ENCODE measurements at regions not wholly inside any gene's neighbourhood (a gene's known extent, or its start where the extent isn't known, plus 50 kb on each side); places are given as distances from the start of the nearest gene placed in this dataset.

- Histone ChIP-seq H2AFZ (ENCODE audit: low read depth, low read length) (no peak overlapping the region), H3K4me3 (ENCODE audit: low read length) (no peak overlapping the region), H3K4me2 (ENCODE audit: low read length) (no peak overlapping the region), H4K20me1 (ENCODE audit: insufficient read depth, low read length) (no peaks in the 10 kb centered on the region), H3K9me3 (ENCODE audit: insufficient read depth, low read length) (no peaks in the 10 kb centered on the region), H3K79me2 (ENCODE audit: low read length) (no peaks in the 10 kb centered on the region), H3K36me3 (replicated peaks; ENCODE audit: low read depth, low read length) (no peaks in the 10 kb centered on the region), H3K27ac (ENCODE audit: low read length) (no peak overlapping the region), H3K4me1 (ENCODE audit: low read length) (no peaks in the 10 kb centered on the region), H3K27me3 (ENCODE audit: low read depth, low read length) (no peaks in the 10 kb centered on the region), H3K9ac (ENCODE audit: low read length) (no peak overlapping the region)
- TF ChIP-seq CTCF (IDR thresholded peaks at IDR 0.05; ENCODE audit: low read depth, low read length) (no peak), EZH2phosphoT487 (IDR thresholded peaks at IDR 0.05; ENCODE audit: low read depth) (no peak)
These were observed 91.5 kb upstream of the THBS2 start for GRCh38 chr6:169345146-169345545.

- TF ChIP-seq EZH2phosphoT487 (IDR thresholded peaks at IDR 0.05; ENCODE audit: low read depth) (no peak), CTCF (IDR thresholded peaks at IDR 0.05; ENCODE audit: low read depth, low read length) (no peak)
- H3K9ac ChIP-seq (ENCODE audit: low read length) = no peak overlapping the region
- H3K79me2 ChIP-seq (ENCODE audit: low read length) = no peaks in the 10 kb centered on the region
- H3K4me3 ChIP-seq (ENCODE audit: low read length) = no peak overlapping the region
- H3K4me2 ChIP-seq (ENCODE audit: low read length) = no peak overlapping the region
- no peaks in the 10 kb centered on the region for H3K27me3 ChIP-seq (ENCODE audit: low read depth, low read length)
- no peaks in the 10 kb centered on the region for H4K20me1 ChIP-seq (ENCODE audit: insufficient read depth, low read length)
- H3K9me3 ChIP-seq (ENCODE audit: insufficient read depth, low read length) = no peaks in the 10 kb centered on the region
- H3K27ac ChIP-seq (ENCODE audit: low read length) = no peak overlapping the region
- no peak overlapping the region for H2AFZ ChIP-seq (ENCODE audit: low read depth, low read length)
- no peaks in the 10 kb centered on the region for H3K36me3 ChIP-seq (replicated peaks; ENCODE audit: low read depth, low read length)
- H3K4me1 ChIP-seq (ENCODE audit: low read length) = no peaks in the 10 kb centered on the region
These were observed 91.1 kb upstream of the THBS2 start for GRCh38 chr6:169344750-169345065.

GRCh38 chr6:169343886-169344749 lies 90.5 kb upstream of the THBS2 start:
- no peak overlapping the region for H2AFZ ChIP-seq (ENCODE audit: low read depth, low read length)
- H3K4me1 ChIP-seq (ENCODE audit: low read length) = no peaks in the 10 kb centered on the region
- no peaks in the 10 kb centered on the region for H3K27me3 ChIP-seq (ENCODE audit: low read depth, low read length)
- H3K4me2 ChIP-seq (ENCODE audit: low read length) = no peak overlapping the region
- no peaks in the 10 kb centered on the region for H4K20me1 ChIP-seq (ENCODE audit: insufficient read depth, low read length)
- H3K79me2 ChIP-seq (ENCODE audit: low read length) = no peaks in the 10 kb centered on the region
- H3K4me3 ChIP-seq (ENCODE audit: low read length) = no peak overlapping the region
- no peak for TF ChIP-seq CTCF (IDR thresholded peaks at IDR 0.05; ENCODE audit: low read depth, low read length)
- TF ChIP-seq EZH2phosphoT487 (IDR thresholded peaks at IDR 0.05; ENCODE audit: low read depth) = no peak
- H3K36me3 ChIP-seq (replicated peaks; ENCODE audit: low read depth, low read length) = no peaks in the 10 kb centered on the region
- H3K9ac ChIP-seq (ENCODE audit: low read length) = no peak overlapping the region
- H3K9me3 ChIP-seq (ENCODE audit: insufficient read depth, low read length) = no peaks in the 10 kb centered on the region
- no peak overlapping the region for H3K27ac ChIP-seq (ENCODE audit: low read length)

- Histone ChIP-seq H3K4me1 (ENCODE audit: low read length) (no peaks in the 10 kb centered on the region), H2AFZ (ENCODE audit: low read depth, low read length) (no peak overlapping the region), H3K4me2 (ENCODE audit: low read length) (no peak overlapping the region), H4K20me1 (ENCODE audit: insufficient read depth, low read length) (no peaks in the 10 kb centered on the region), H3K9me3 (ENCODE audit: insufficient read depth, low read length) (no peaks in the 10 kb centered on the region), H3K27me3 (ENCODE audit: low read depth, low read length) (no peaks in the 10 kb centered on the region), H3K27ac (ENCODE audit: low read length) (no peak overlapping the region), H3K79me2 (ENCODE audit: low read length) (no peaks in the 10 kb centered on the region), H3K9ac (ENCODE audit: low read length) (no peak overlapping the region), H3K36me3 (replicated peaks; ENCODE audit: low read depth, low read length) (no peaks in the 10 kb centered on the region), H3K4me3 (ENCODE audit: low read length) (no peak overlapping the region)
- no peak for TF ChIP-seq CTCF (IDR thresholded peaks at IDR 0.05; ENCODE audit: low read depth, low read length)
- TF ChIP-seq EZH2phosphoT487 (IDR thresholded peaks at IDR 0.05; ENCODE audit: low read depth) = no peak
These were observed 89.1 kb upstream of the THBS2 start for GRCh38 chr6:169342710-169343109.

All from OCI-LY3 (cell line).